GM23248 (cell line): ENCODE measurements at regions not wholly inside any gene's neighbourhood (a gene's known extent, or its start where the extent isn't known, plus 50 kb on each side); places are given as distances from the start of the nearest gene placed in this dataset.

Experiments used
- EZH2 ChIP-seq: fragments of 200-600 bp; sonication (generic); IDR thresholded peaks from 2 replicates; pipeline ENCODE4 v1.6.1; 2018; ENCODE audit warnings: antibody characterized with exemption, mild to moderate bottlenecking; ENCODE audit not compliant: insufficient read depth, poor library complexity, severe bottlenecking
- EZH2phosphoT487 ChIP-seq: fragments of 200-600 bp; sonication (generic); IDR thresholded peaks from 2 replicates; pipeline ENCODE4 v1.6.1; 2018; ENCODE audit warnings: antibody characterized with exemption, moderate library complexity, mild to moderate bottlenecking, low read depth; ENCODE audit not compliant: insufficient read depth

DNA sequence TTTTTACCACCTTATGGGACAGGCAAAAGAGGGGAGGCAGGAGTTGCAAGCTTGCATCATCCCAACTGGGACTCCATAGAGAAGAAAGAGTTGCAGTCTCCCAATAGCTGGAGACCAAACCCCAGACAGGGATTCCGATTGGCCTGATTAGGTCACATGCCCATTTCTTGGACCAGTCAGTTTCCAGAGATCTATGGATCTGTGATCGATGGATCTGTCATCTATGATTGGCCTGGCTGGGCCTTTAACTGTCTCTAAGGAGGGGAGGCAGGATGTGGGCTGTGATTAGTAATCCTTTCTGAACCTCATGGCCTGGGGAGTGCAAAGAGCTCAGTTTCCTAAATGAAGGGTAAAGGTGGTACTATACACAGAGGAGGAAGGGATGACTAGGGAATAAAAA, 252.1 kb downstream of the MATN1 start:
- TF ChIP-seq EZH2 (no peak), EZH2phosphoT487 (no peak)
